Fibroblast of lung (primary cell): ENCODE measurements at regions not wholly inside any gene's neighbourhood (a gene's known extent, or its start where the extent isn't known, plus 50 kb on each side); places are given as distances from the start of the nearest gene placed in this dataset.
A peak's percentile ranks its signal among the peaks of the same experiment; 100 is the strongest.

Experiments
- DNase-seq, 2 donors: peaks; one replicate each; pipeline versions ENCODE4 v3.0.0 to v3.0.0-alpha.2; 2010; ENCODE audit warnings: low read depth in 2 of 2
- H2AFZ ChIP-seq: 2 replicates; pipeline ENCODE4 v1.5.1; 2012; ENCODE audit warnings: low read length, control low read depth, inconsistent platforms
- H3K27ac ChIP-seq: 2 replicates; pipeline ENCODE4 v1.5.1; 2011; ENCODE audit warnings: low read length, control low read depth; ENCODE audit not compliant: insufficient read depth
- H3K27me3 ChIP-seq: 2 replicates; pipeline ENCODE4 v1.5.1; 2011; ENCODE audit warnings: mild to moderate bottlenecking, low read length; ENCODE audit not compliant: control insufficient read depth, insufficient read depth
- H3K36me3 ChIP-seq: 2 replicates; pipeline ENCODE4 v1.5.1; 2011; ENCODE audit warnings: low read length; ENCODE audit not compliant: control insufficient read depth, insufficient read depth
- H3K4me1 ChIP-seq: 2 replicates; pipeline ENCODE4 v1.5.1; 2011; ENCODE audit warnings: low read length; ENCODE audit not compliant: control insufficient read depth, insufficient read depth; ENCODE audit errors: extremely low read depth
- H3K4me2 ChIP-seq: 2 replicates; pipeline ENCODE4 v1.5.1; 2011; ENCODE audit warnings: low read length, control low read depth; ENCODE audit not compliant: insufficient read depth; ENCODE audit errors: extremely low read depth
- H3K4me3 ChIP-seq, 4 experiments: fragments of 200-600 bp in 1 of 4; sonication (generic) in 1 of 4; replicated peaks in 1 of 4; 2 replicates each; pipeline ENCODE4 v1.5.1; 2011 to 2016; ENCODE audit warnings: low read length in 4 of 4, low read depth in 3 of 4, mild to moderate bottlenecking in 3 of 4, control low read depth in 2 of 4, inconsistent platforms in 1 of 4, mixed read lengths in 1 of 4; ENCODE audit not compliant: insufficient read depth in 1 of 4; ENCODE audit errors: control extremely low read depth in 1 of 4
- H3K79me2 ChIP-seq: 2 replicates; pipeline ENCODE4 v1.5.1; 2012; ENCODE audit warnings: mild to moderate bottlenecking, low read length, inconsistent platforms; ENCODE audit not compliant: control insufficient read depth, insufficient read depth
- H3K9ac ChIP-seq: 2 replicates; pipeline ENCODE4 v1.5.1; 2011; ENCODE audit warnings: mild to moderate bottlenecking, low read length, control low read depth; ENCODE audit not compliant: insufficient read depth
- H3K9me3 ChIP-seq: 2 replicates; pipeline ENCODE4 v1.5.1; 2012; ENCODE audit warnings: low read depth, low read length; ENCODE audit not compliant: control insufficient read depth, insufficient read depth
- H4K20me1 ChIP-seq: 2 replicates; pipeline ENCODE4 v1.5.1; 2011; ENCODE audit warnings: low read length; ENCODE audit not compliant: control insufficient read depth, insufficient read depth; ENCODE audit errors: extremely low read depth
- EZH2 ChIP-seq: IDR thresholded peaks from 2 replicates; pipeline ENCODE4 v1.5.1; 2012; ENCODE audit warnings: low read length, control low read depth, mild to moderate bottlenecking; ENCODE audit errors: missing control alignments
- TF ChIP-seq, protein P1 (sequence below), 2 donors: IDR thresholded peaks in 1 of 2; conservative IDR thresholded peaks in 1 of 2; 1 replicate in 1 of 2; 2 replicates in 1 of 2; pipeline ENCODE4 v1.5.1; 2011 to 2012; ENCODE audit warnings: low read length in 2 of 2, control low read depth in 1 of 2, inconsistent platforms in 1 of 2, low read depth in 1 of 2, mild to moderate bottlenecking in 1 of 2

DNA sequence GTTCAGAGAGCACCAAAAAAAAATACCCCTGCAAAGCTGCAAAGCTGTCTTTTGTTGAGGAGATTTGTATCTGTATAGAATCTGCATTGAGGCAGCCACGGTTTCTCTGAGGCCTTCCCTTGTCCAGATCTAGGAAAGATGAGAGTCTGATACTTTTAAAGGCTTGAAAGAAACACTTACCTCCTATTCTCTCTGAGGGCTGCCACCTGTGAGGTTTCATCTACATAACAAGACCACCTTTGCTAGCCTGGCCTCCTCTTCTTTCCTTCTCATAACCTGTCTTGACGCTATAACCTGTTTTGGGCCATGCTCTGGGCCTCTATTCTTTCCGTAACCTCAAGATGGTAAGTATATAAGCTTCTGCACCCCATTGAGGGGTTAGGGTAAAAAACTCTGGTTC is 779.6 kb upstream of the HTR2C start:
- no peak overlapping the region for H2AFZ ChIP-seq
- H3K79me2 ChIP-seq, result no peaks in the 10 kb centered on the region
- H3K36me3 ChIP-seq, result no peaks in the 10 kb centered on the region
- H3K27me3 ChIP-seq, result no peaks in the 10 kb centered on the region
- no peaks in the 10 kb centered on the region for H3K4me1 ChIP-seq
- no peak overlapping the region for H3K4me2 ChIP-seq
- no peak overlapping the region for H3K9ac ChIP-seq
- H3K4me3 ChIP-seq, result no peak overlapping the region
- no peaks in the 10 kb centered on the region for H3K9me3 ChIP-seq
- TF ChIP-seq EZH2, result no peak
- TF ChIP-seq, protein P1, sequence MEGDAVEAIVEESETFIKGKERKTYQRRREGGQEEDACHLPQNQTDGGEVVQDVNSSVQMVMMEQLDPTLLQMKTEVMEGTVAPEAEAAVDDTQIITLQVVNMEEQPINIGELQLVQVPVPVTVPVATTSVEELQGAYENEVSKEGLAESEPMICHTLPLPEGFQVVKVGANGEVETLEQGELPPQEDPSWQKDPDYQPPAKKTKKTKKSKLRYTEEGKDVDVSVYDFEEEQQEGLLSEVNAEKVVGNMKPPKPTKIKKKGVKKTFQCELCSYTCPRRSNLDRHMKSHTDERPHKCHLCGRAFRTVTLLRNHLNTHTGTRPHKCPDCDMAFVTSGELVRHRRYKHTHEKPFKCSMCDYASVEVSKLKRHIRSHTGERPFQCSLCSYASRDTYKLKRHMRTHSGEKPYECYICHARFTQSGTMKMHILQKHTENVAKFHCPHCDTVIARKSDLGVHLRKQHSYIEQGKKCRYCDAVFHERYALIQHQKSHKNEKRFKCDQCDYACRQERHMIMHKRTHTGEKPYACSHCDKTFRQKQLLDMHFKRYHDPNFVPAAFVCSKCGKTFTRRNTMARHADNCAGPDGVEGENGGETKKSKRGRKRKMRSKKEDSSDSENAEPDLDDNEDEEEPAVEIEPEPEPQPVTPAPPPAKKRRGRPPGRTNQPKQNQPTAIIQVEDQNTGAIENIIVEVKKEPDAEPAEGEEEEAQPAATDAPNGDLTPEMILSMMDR (conservative IDR thresholded peaks at IDR 0.05 in 1 of 2, IDR thresholded peaks at IDR 0.05 in 1 of 2; ENCODE audit: low read depth in 1 of 2, low read length in 2 of 2), result no peak
- no peak overlapping the region for H3K27ac ChIP-seq
- no peak for DNase-seq
- H4K20me1 ChIP-seq, result no peaks in the 10 kb centered on the region

DNA sequence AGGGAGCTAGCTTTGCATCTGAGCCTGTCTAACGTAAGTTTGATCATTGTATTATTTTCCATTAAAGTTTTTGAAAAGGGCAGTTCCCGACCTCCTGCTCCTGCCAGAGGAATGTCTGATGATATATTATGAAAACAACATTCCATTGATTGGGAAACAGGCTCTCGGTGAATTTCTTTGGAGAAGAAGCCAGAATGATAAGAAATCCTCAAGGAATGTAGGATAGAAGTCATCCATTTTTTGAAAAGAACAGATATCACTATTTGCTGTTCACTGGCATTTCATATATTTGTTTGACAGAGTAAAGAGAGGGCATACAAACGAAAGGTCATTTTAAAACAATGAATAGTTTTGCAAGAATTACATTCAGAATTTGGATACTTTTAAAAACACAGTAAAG is 781.0 kb upstream of the HTR2C start:
- H4K20me1 ChIP-seq, result no peaks in the 10 kb centered on the region
- H2AFZ ChIP-seq, result no peak overlapping the region
- no peak overlapping the region for H3K4me2 ChIP-seq
- DNase-seq, result peak in 1 of 2 donors; percentile 28
- H3K36me3 ChIP-seq, result no peaks in the 10 kb centered on the region
- H3K27ac ChIP-seq, result no peak overlapping the region
- H3K79me2 ChIP-seq, result no peaks in the 10 kb centered on the region
- H3K9me3 ChIP-seq, result no peaks in the 10 kb centered on the region
- no peak overlapping the region for H3K9ac ChIP-seq
- H3K27me3 ChIP-seq, result no peaks in the 10 kb centered on the region
- TF ChIP-seq, protein P1 (conservative IDR thresholded peaks at IDR 0.05 in 1 of 2, IDR thresholded peaks at IDR 0.05 in 1 of 2; ENCODE audit: low read depth in 1 of 2, low read length in 2 of 2), result no peak
- no peak for TF ChIP-seq EZH2
- no peak overlapping the region for H3K4me3 ChIP-seq
- no peaks in the 10 kb centered on the region for H3K4me1 ChIP-seq

- Histone ChIP-seq H3K36me3 (no peaks in the 10 kb centered on the region), H3K9ac (no peak overlapping the region), H3K4me3 (no peak overlapping the region), H2AFZ (no peak overlapping the region), H4K20me1 (no peaks in the 10 kb centered on the region), H3K4me2 (no peak overlapping the region), H3K27me3 (no peaks in the 10 kb centered on the region), H3K79me2 (no peaks in the 10 kb centered on the region), H3K27ac (no peak overlapping the region), H3K9me3 (no peaks in the 10 kb centered on the region), H3K4me1 (no peaks in the 10 kb centered on the region)
- no peak for TF ChIP-seq EZH2
- TF ChIP-seq, protein P1 (conservative IDR thresholded peaks at IDR 0.05 in 1 of 2, IDR thresholded peaks at IDR 0.05 in 1 of 2; ENCODE audit: low read depth in 1 of 2, low read length in 2 of 2), result no peak
- no peak for DNase-seq
Observed at GRCh38 chrX:113800955-113801354, 782.9 kb upstream of the HTR2C start.
